ENCODE measurements at regions not wholly inside any gene's neighbourhood (a gene's known extent, or its start where the extent isn't known, plus 50 kb on each side); places are given as distances from the start of the nearest gene placed in this dataset.

DNA sequence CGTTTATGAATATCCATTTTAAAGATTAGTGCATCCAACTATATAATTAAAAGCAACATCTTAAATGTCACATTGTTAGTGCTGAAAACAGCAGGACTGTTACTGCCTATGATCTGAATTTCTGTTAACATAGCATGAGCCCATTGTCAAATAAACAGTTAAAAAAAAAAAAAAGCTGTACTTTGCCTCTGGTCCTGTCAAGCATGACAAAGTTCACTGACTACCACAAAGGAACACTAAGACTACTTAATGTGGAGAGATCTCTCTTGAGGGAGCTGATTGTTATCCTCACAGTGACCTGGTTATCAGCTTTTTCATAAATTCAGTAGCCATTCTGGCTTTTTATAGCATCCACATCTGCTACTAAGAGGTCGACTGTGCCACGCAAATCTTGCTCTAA, 228.1 kb downstream of the TMEM200A start:
- H3K27me3 ChIP-seq (replicated peaks; ENCODE audit: insufficient read depth, low read length) = no peaks in the 10 kb centered on the region
- no peaks in the 10 kb centered on the region for H3K36me3 ChIP-seq (replicated peaks; ENCODE audit: insufficient read depth, low read length)
- no peaks in the 10 kb centered on the region for H3K9me3 ChIP-seq (replicated peaks; ENCODE audit: insufficient read depth, low read length)
- TF ChIP-seq EZH2phosphoT487 (IDR thresholded peaks at IDR 0.05; ENCODE audit: low read length) (no peak), EZH2 (optimal IDR thresholded peaks at IDR 0.05; ENCODE audit: low read depth, low read length) (no peak), CTCF (IDR thresholded peaks at IDR 0.05; ENCODE audit: low read length) (no peak)
- no peak overlapping the region for H3K27ac ChIP-seq (ENCODE audit: low read length)
- no peak overlapping the region for H3K4me3 ChIP-seq (ENCODE audit: low read length)
- H3F3A ChIP-seq (ENCODE audit: insufficient read depth, low read length) = no peaks in the 10 kb centered on the region
- no peak overlapping the region for H3K9ac ChIP-seq (ENCODE audit: low read length)
- no peak overlapping the region for H2AFZ ChIP-seq (ENCODE audit: low read length)
- no peaks in the 10 kb centered on the region for H3K9me2 ChIP-seq (replicated peaks; ENCODE audit: insufficient read depth, low read length)
- no peaks in the 10 kb centered on the region for H3K79me2 ChIP-seq (ENCODE audit: low read length)
- no peaks in the 10 kb centered on the region for H3K4me1 ChIP-seq (ENCODE audit: low read length)
- no peak overlapping the region for H3K4me2 ChIP-seq (ENCODE audit: low read depth, low read length)
- DNase-seq = no peak
- H4K20me1 ChIP-seq (ENCODE audit: insufficient read depth, low read length) = no peaks in the 10 kb centered on the region

DNA sequence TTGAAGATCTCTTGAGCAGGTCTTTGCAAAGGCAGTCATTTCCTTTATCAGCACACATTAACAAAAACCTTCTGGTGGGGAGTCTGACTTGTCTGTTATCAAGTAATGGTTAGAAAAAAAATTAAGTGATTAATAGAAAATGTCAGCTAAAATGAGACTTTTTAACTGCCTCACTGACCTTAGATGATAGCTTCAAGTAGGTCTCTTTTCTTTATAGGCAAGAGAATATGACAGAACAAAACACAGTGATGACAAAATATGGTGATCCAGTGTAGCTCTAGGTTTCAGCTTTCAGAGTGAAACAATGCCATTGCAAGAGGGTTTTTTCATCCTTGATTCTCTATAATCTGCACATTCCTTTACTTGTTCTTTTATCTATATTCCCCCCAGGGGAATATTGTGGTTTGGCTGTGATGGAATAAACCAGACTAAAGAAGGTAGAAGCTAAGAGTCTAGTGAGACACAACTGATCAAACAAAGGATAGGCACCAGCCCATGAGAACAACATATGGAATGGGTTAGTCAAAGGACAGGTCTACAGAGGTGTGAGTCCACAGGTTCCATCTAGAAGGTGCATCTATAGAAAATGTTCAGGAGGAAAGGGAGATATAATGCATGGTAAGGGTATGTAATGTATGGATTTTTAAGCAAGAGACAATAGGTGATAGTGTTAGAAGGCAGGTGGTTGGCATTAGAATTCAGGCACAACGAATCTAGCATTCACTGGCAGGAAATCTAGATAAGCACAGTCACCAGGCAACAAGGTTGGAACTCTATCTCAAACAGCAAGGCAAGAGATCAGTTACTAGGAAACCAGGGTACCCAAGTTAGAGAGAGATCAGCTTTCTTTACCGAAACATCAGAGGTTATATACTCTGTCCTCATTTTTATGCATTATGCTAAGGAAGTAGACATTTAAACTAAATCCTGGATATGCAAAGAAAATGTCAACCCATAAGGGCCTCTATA, 228.9 kb upstream of the SMLR1 start:
- Histone ChIP-seq H3F3A (ENCODE audit: insufficient read depth, low read length) (no peaks in the 10 kb centered on the region), H4K20me1 (ENCODE audit: insufficient read depth, low read length) (no peaks in the 10 kb centered on the region), H2AFZ (ENCODE audit: low read length) (no peak overlapping the region), H3K9me2 (replicated peaks; ENCODE audit: insufficient read depth, low read length) (no peaks in the 10 kb centered on the region), H3K4me2 (ENCODE audit: low read depth, low read length) (no peak overlapping the region), H3K4me3 (ENCODE audit: low read length) (no peak overlapping the region), H3K79me2 (ENCODE audit: low read length) (no peaks in the 10 kb centered on the region), H3K9ac (ENCODE audit: low read length) (no peak overlapping the region), H3K27ac (ENCODE audit: low read length) (no peak overlapping the region), H3K4me1 (ENCODE audit: low read length) (no peaks in the 10 kb centered on the region), H3K9me3 (replicated peaks; ENCODE audit: insufficient read depth, low read length) (no peaks in the 10 kb centered on the region), H3K27me3 (replicated peaks; ENCODE audit: insufficient read depth, low read length) (no peaks in the 10 kb centered on the region), H3K36me3 (replicated peaks; ENCODE audit: insufficient read depth, low read length) (no peaks in the 10 kb centered on the region)
- no peak for DNase-seq
- TF ChIP-seq EZH2 (optimal IDR thresholded peaks at IDR 0.05; ENCODE audit: low read depth, low read length) = no peak

- Histone ChIP-seq H3K4me2 (ENCODE audit: low read depth, low read length) (no peak overlapping the region), H3K27me3 (replicated peaks; ENCODE audit: insufficient read depth, low read length) (no peaks in the 10 kb centered on the region), H3K27ac (ENCODE audit: low read length) (no peak overlapping the region), H3K4me3 (ENCODE audit: low read length) (no peak overlapping the region), H3K9me3 (replicated peaks; ENCODE audit: insufficient read depth, low read length) (no peaks in the 10 kb centered on the region), H3K79me2 (ENCODE audit: low read length) (no peaks in the 10 kb centered on the region), H3K36me3 (replicated peaks; ENCODE audit: insufficient read depth, low read length) (no peaks in the 10 kb centered on the region), H3K9me2 (replicated peaks; ENCODE audit: insufficient read depth, low read length) (no peaks in the 10 kb centered on the region), H3K4me1 (ENCODE audit: low read length) (0 out of 2 replicates have a peak, but pooled peaks cover 5% of the 10 kb centered on the region), H4K20me1 (ENCODE audit: insufficient read depth, low read length) (no peaks in the 10 kb centered on the region), H2AFZ (ENCODE audit: low read length) (no peak overlapping the region), H3K9ac (ENCODE audit: low read length) (no peak overlapping the region), H3F3A (ENCODE audit: insufficient read depth, low read length) (no peaks in the 10 kb centered on the region)
- TF ChIP-seq EZH2 (optimal IDR thresholded peaks at IDR 0.05; ENCODE audit: low read depth, low read length) = no peak
- no peak for TF ChIP-seq EZH2phosphoT487 (IDR thresholded peaks at IDR 0.05; ENCODE audit: low read length)
- no peak for TF ChIP-seq CTCF (IDR thresholded peaks at IDR 0.05; ENCODE audit: low read length)
- no peak for DNase-seq
Measured at GRCh38 chr6:130600880-130601341, 226.3 kb upstream of the SMLR1 start.

Measured in MM.1S (cell line).